ENCODE measurements at regions not wholly inside any gene's neighbourhood (a gene's known extent, or its start where the extent isn't known, plus 50 kb on each side); places are given as distances from the start of the nearest gene placed in this dataset.
"Not testable (repeated sequence)": the region's sequence is repeated elsewhere in the genome, so short reads cannot be mapped to it uniquely, and the experiment has no call there.

DNA sequence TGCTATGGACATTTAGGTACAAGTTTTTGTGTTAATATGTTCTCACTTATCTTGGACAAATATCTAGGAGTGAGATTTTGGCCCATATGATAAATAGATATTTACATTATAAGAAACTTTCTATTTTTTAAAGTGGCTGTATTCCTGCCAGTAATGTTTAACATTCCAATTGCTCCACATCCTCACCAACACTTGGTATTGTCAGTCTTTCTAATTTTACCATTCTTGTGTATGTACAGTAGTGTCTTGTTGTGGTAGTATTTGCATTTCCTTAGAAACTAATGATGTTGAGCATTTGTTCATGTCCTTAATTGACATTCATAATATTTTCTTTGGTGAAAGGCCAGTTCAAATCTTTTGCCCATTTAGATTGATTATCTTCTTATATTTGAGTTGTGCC, 171.4 kb upstream of the TSHZ3 start:
- POLR2A ChIA-PET: no interaction called here
- CTCF ChIA-PET: no interaction called here

DNA sequence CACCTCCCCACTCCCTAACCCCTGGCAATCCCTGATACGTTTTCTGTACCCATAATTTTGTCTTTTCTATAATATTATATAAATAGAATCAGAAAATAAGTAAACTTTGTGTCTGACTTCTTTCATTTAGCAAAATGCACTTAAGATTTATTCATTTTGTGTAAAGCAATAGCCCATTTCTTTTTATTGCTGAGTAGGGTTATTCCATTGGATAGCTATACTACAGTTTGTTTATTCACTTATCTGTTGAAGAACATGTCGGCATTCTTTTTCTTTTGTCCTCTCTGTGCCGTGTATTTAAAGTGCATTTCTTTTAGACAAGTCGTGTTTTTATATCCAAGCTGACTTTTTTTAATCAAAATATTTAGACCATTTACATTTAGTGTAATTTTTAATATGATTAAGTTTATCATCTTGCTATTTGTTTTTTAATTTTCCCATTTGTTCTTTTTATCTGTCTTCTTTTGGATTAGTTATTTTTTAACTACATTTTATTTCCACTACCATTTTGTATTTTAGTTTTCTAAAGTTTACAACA, 176.4 kb upstream of the TSHZ3 start:
- ChIA-PET POLR2A (no interaction called here), CTCF (no interaction called here)

DNA sequence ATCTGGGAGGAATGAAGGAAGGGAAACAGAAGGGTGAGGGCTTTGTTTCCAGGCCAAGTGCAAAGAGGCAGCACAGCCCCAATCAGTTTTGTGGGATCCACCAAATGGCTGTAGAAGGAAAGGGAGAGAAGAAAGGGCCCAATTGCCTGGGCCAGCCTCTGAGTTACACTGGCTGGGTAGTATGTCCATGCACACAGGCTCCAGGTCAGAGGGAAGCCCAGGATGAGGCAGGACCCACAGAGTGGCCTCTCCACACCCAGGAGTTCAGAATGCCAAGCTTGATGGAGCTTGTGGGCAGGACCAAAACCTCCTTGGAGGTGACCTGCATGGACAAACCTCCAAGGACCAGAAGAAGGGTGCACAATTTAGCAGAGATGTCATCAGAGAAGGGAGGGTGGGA, 178.2 kb upstream of the TSHZ3 start:
- POLR2A ChIA-PET: no interaction called here

GRCh38 chr19:31528261-31528660, 179.0 kb upstream of the TSHZ3 start:
- POLR2A ChIA-PET: no interaction called here
- CTCF ChIA-PET: no interaction called here

More for the DNA sequence above, 178.2 kb upstream of the TSHZ3 start:
- CTCF ChIA-PET: no interaction called here

DNA sequence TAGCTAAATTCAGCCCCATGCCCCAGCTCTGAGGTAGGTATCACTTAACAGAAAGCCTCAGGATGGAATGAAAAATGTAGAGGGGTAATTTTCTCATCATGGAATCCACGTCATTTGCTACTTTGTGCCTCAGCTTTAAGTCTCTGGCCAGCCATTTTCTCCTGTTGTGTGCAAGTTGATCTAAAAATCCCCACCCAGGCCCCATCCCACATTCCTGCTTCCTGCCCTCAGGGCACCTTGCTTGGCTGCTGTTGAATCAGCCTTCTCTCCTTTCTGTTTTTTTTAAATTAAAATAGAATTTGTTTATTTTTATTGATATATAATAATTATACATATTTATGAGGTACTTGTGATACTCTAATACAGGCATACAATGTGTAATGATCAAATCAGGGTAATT, 179.9 kb upstream of the TSHZ3 start:
- ChIA-PET POLR2A (no interaction called here), CTCF (no interaction called here)

- ChIA-PET CTCF (no interaction called here), POLR2A (no interaction called here)
Observed at GRCh38 chr19:31530781-31531180, 181.5 kb upstream of the TSHZ3 start.

- POLR2A ChIA-PET: no interaction called here
- CTCF ChIA-PET: no interaction called here
Observed at GRCh38 chr19:31531326-31531725, 182.1 kb upstream of the TSHZ3 start.

DNA sequence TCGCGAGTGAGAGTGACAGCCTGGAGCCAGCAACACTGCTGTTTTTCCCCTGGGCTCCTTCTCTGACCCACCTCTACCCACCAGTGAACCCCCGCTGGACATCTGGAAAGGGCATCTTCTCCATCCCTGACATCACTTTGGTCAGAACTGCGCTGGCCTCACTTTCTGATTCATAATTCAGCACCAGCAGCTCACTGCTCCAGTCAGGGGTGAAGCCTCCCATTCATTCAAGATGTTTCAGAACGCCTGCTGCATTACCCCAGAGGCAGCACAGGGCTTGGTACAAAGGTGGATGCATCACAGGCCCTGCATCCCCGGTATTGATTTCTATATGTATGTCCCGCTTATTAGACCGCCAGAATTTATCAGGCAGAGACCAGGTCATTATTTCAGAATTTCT, 182.8 kb upstream of the TSHZ3 start:
- CTCF ChIA-PET: no interaction called here
- POLR2A ChIA-PET: no interaction called here

- ChIA-PET POLR2A (no interaction called here), CTCF (no interaction called here)
Observed at GRCh38 chr19:31533114-31533513, 183.9 kb upstream of the TSHZ3 start.

- ChIA-PET POLR2A (no interaction called here), CTCF (no interaction called here)
Observed at GRCh38 chr19:31534231-31534630, 185.0 kb upstream of the TSHZ3 start.

DNA sequence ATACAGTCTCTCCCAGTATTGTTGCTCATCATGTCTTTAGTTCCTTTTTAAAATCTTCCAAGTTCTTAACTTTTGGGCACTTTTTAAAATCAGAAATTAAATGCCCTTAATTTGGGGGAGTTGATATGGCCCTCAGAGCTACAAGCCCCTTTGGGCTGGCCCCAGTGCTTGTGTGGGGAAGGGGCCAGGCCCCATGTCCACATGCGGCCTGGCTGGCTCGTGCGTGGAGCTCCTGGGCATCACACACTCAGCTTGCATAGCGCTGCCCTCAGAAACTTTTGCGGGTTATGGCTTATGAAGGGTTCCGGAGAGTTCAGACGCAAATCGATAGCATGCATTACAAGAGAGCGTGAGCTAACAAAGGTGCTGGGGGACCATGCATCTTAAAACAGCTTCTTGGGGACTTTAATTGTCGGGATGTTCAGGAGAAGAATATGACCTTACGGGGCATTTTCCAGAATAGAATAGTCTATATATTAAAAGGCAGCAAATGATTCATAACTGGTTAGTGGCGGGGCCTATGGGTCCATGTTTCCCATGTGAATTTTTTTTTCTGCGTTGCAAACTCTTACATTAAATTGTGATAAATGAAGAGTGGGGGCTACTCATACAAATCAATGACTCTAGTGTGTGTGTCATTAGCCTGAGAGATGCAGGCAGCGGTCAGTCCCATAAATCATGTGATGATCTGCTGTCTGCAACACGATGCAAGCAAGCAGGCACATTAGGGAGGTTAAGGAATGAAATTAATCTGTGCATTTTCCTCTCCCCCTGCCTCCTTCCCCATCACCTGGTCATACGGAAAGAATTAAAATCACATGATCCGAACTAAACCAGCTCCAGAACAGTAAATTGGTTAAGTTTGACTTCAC, 185.8 kb upstream of the TSHZ3 start:
- ChIA-PET CTCF (no interaction called here), POLR2A (no interaction called here)

DNA sequence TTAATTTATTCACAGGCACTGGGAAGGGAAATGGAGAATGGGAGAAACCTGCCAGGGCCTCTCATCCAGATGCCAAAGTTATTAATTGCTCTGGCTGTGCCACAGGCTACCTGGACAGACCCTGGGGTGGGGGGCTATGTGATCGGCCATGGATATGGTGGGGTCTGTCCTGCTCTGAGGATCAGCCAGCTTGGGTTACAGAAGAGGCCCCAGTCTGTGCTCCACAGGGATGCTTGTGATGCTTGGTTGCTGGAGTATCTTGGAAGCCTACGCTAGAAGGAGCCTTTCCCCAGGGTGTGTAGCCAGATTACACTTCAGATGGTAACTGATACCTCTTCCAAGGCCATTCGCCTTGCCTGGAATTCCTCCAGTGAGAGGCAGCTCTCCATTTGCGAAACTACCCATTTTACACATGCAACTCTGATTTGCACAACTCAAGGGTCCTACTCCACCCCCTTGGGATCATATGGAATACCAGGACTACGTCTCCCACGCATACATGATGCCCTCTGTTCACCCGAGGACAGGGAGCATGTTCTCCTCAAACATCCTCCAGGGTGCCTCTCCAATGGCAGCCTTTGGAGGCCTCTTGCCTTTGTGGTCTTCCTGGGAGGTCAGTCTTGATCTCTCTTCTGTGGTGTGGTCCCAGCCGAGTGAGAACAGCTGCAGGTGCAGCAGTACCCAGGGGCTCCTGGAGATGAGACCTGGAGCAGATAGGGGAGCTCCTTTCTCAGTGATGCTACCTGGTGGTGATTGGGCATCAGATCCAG, 186.6 kb upstream of the TSHZ3 start:
- ChIA-PET CTCF (no interaction called here), POLR2A (no interaction called here)

- CTCF ChIA-PET: no interaction called here
Observed at GRCh38 chr19:31537136-31537535, 187.9 kb upstream of the TSHZ3 start.

DNA sequence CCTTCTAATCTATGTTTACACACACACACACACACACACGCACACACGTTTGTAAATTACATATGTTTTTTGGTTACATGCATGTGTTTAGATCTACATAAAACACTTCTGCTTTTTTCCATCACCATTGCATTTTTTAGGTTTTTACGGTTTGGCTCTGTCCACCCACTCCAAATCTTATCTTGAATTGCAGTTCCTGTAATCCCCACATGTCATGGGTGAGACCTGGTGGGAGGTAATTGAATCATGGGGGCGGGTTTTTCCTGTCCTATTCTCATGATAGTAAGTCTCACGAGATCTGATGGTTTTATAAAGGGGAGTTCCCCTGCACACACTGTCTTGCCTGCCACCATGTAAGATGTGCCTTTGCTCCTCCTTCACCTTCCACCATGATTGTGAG, 188.7 kb upstream of the TSHZ3 start:
- POLR2A ChIA-PET, CTCF ChIA-PET: not testable (repeated sequence)

More at GRCh38 chr19:31537136-31537535, 187.9 kb upstream of the TSHZ3 start:
- POLR2A ChIA-PET: no interaction called here

GRCh38 chr19:31538879-31539278, 189.6 kb upstream of the TSHZ3 start:
- ChIA-PET POLR2A (interaction anchor here (0.7 kb wide), 1 partner anchor 32 kb away, joined by 3 read pairs; no protein-coding TSS in a partner anchor), CTCF (no interaction called here)

DNA sequence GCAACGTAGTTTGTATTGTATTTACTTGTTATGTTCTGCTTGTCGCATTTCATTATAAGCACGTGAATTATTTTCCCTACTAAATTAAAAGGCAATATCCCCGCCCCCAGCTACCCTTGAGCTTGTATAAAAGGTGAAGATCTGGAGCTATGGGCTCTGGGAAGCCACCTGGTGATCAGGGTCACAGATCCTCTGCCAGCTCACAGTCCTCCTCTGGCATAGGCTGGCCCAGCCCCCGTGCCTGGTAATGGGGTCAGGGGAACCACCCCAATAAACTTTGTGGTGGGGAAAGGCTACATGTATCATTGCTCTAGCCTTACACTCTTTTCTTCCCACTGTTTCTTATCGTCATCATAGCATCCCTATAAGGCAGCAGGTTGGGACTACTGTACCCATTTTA, 190.2 kb upstream of the TSHZ3 start:
- POLR2A ChIA-PET: no interaction called here
- CTCF ChIA-PET: no interaction called here

DNA sequence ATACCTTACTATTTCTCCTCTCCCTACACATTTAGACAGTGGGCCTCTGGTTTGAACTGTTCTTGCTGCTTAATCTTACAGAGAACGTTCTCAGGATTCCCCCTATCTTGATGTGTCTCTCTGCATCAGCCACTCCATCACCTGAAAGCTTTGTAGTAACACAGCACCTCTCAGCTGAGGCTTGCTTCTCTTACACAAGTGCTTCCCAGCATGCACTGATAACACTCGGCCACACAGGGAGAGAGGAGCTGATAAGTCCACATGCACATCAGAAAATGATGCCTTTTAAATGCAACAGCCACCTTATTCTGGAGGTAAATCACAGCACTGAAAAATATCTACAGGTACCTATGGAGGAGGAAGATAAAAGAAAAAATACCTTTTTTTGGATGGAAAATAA, 192.2 kb upstream of the TSHZ3 start:
- POLR2A ChIA-PET: no interaction called here

GRCh38 chr19:31543456-31543855, 194.2 kb upstream of the TSHZ3 start:
- ChIA-PET CTCF (no interaction called here), POLR2A (no interaction called here)

More for the DNA sequence above, 192.2 kb upstream of the TSHZ3 start:
- CTCF ChIA-PET: no interaction called here

GRCh38 chr19:31545777-31546176, 196.5 kb upstream of the TSHZ3 start:
- POLR2A ChIA-PET: no interaction called here
- CTCF ChIA-PET: no interaction called here

- ChIA-PET POLR2A (no interaction called here), CTCF (no interaction called here)
Observed at GRCh38 chr19:31546205-31546960, 197.1 kb upstream of the TSHZ3 start.

DNA sequence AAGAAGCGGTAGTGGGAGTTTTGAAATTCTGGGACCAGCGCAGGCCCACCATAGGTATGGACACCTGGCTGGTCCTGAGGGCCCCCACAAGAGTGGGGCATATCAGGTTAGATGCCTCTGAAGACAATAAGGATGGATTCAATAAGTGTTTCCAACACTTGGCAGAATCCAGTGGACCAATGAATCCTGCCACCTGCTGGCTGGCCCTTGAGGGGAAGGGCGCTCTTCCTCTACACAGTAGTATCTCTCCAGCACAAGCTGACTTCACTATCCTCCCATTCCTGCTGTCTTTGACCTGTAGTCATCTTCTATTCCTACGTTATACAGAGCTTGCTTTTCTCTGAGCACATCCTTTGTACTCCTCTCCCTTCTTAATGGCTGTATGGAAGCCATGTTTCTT, 199.7 kb upstream of the TSHZ3 start:
- CTCF ChIA-PET: no interaction called here
- POLR2A ChIA-PET: no interaction called here
